NCI-H1694 (cell line): ENCODE measurements at regions not wholly inside any gene's neighbourhood (a gene's known extent, or its start where the extent isn't known, plus 50 kb on each side); places are given as distances from the start of the nearest gene placed in this dataset.
"Not testable (repeated sequence)": the region's sequence is repeated elsewhere in the genome, so short reads cannot be mapped to it uniquely, and the experiment has no call there.

Experiments
- DNase-seq: peaks from one replicate; lab custom pipeline; 2025; lab: John Stamatoyannopoulos, UW

GRCh38 chr7:35910621-35911020 lies 109.8 kb downstream of the SEPTIN7 start:
- not testable (repeated sequence) for DNase-seq

GRCh38 chr7:35913350-35913749 lies 112.5 kb downstream of the SEPTIN7 start:
- DNase-seq = not testable (repeated sequence)

GRCh38 chr7:35914214-35914613 lies 113.4 kb downstream of the SEPTIN7 start:
- DNase-seq = not testable (repeated sequence)

GRCh38 chr7:35915247-35915955 lies 114.5 kb downstream of the SEPTIN7 start:
- DNase-seq = not testable (repeated sequence)

GRCh38 chr7:35918217-35918616 lies 117.4 kb downstream of the SEPTIN7 start:
- not testable (repeated sequence) for DNase-seq

- not testable (repeated sequence) for DNase-seq
Measured at GRCh38 chr7:35919607-35920006, 118.8 kb downstream of the SEPTIN7 start.

- not testable (repeated sequence) for DNase-seq
Measured at GRCh38 chr7:35921338-35921737, 120.5 kb downstream of the SEPTIN7 start.

- not testable (repeated sequence) for DNase-seq
Measured at GRCh38 chr7:35924668-35925067, 123.8 kb downstream of the SEPTIN7 start.

GRCh38 chr7:35926966-35927365 lies 126.1 kb downstream of the SEPTIN7 start:
- not testable (repeated sequence) for DNase-seq

- DNase-seq = not testable (repeated sequence)
Measured at GRCh38 chr7:35931134-35931533, 130.3 kb downstream of the SEPTIN7 start.

- DNase-seq = not testable (repeated sequence)
Measured at GRCh38 chr7:35931551-35931950, 130.7 kb downstream of the SEPTIN7 start.

GRCh38 chr7:35940695-35941094 lies 139.8 kb downstream of the SEPTIN7 start:
- not testable (repeated sequence) for DNase-seq

- peak; percentile 5 for DNase-seq
Measured at GRCh38 chr7:35945621-35946020, 144.8 kb downstream of the SEPTIN7 start.

GRCh38 chr7:35955735-35956134 lies 154.9 kb downstream of the SEPTIN7 start:
- peak; percentile 43 for DNase-seq

GRCh38 chr7:35956988-35957387 lies 156.1 kb downstream of the SEPTIN7 start:
- not testable (repeated sequence) for DNase-seq

- DNase-seq = not testable (repeated sequence)
Measured at GRCh38 chr7:35961260-35961659, 160.4 kb downstream of the SEPTIN7 start.

GRCh38 chr7:35962607-35963006 lies 161.8 kb downstream of the SEPTIN7 start:
- not testable (repeated sequence) for DNase-seq

- no peak for DNase-seq
Measured at GRCh38 chr7:35967366-35968139, 166.7 kb downstream of the SEPTIN7 start.

- DNase-seq = no peak
Measured at GRCh38 chr7:35968140-35968940, 167.5 kb downstream of the SEPTIN7 start.

GRCh38 chr7:35969066-35969465 lies 168.2 kb downstream of the SEPTIN7 start:
- no peak for DNase-seq

GRCh38 chr7:35970458-35970857 lies 169.6 kb downstream of the SEPTIN7 start:
- DNase-seq = no peak
